ENCODE measurements at regions not wholly inside any gene's neighbourhood (a gene's known extent, or its start where the extent isn't known, plus 50 kb on each side); places are given as distances from the start of the nearest gene placed in this dataset.

DNA sequence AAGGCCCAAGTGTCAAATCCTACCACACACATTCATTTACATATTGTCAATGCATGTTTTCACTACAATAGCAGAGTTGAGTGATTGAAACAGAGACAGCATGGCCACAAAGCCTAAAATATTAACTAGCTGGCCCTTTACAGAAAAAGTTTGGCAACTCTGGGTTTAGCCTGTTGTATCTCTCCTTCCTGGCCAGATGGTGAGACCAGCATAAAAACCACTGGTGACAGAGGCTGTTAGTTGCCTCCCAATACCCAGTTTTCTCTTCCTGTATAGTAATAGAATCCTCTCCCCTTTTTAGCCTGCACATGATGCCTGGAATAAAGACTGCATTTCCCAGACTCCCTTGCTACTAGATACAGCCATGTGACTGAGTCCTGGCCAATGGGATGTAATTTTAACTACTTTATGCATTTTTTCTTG, 100.0 kb upstream of the TAB2 start:
- TF ChIP-seq, protein P1, sequence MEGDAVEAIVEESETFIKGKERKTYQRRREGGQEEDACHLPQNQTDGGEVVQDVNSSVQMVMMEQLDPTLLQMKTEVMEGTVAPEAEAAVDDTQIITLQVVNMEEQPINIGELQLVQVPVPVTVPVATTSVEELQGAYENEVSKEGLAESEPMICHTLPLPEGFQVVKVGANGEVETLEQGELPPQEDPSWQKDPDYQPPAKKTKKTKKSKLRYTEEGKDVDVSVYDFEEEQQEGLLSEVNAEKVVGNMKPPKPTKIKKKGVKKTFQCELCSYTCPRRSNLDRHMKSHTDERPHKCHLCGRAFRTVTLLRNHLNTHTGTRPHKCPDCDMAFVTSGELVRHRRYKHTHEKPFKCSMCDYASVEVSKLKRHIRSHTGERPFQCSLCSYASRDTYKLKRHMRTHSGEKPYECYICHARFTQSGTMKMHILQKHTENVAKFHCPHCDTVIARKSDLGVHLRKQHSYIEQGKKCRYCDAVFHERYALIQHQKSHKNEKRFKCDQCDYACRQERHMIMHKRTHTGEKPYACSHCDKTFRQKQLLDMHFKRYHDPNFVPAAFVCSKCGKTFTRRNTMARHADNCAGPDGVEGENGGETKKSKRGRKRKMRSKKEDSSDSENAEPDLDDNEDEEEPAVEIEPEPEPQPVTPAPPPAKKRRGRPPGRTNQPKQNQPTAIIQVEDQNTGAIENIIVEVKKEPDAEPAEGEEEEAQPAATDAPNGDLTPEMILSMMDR (IDR thresholded peaks at IDR 0.05), result no peak
- TF ChIP-seq POLR2A (IDR thresholded peaks at IDR 0.05; ENCODE audit: low read depth) (no peak), EP300 (IDR thresholded peaks at IDR 0.05) (no peak), POLR2AphosphoS5 (IDR thresholded peaks at IDR 0.05) (no peak)

Measured in esophagus muscularis mucosa (tissue), 4 donors.